ENCODE measurements at regions not wholly inside any gene's neighbourhood (a gene's known extent, or its start where the extent isn't known, plus 50 kb on each side); places are given as distances from the start of the nearest gene placed in this dataset.

GRCh38 chr13:64488731-64489130 lies 2741.4 kb downstream of the PCDH9 start (continued):
- TF ChIP-seq SKIL (IDR thresholded peaks at IDR 0.05; ENCODE audit: low read depth, poor library complexity, severe bottlenecking) (no peak), MYB (IDR thresholded peaks at IDR 0.05; ENCODE audit: borderline replicate concordance, low read depth, low read length) (no peak)

GRCh38 chr13:64482373-64482772 lies 2747.8 kb downstream of the PCDH9 start:
- intact Hi-C loops (cut with micrococcal nuclease; ENCODE audit: unreplicated experiment) (no loop called here), in situ Hi-C loops (cut with MboI) (no loop called here)
- SMC1A ChIA-PET (ENCODE audit: uncharacterized antibody, unreplicated experiment) = interaction anchor here (0.6 kb wide), 1 partner anchor 70 kb away, joined by 4 read pairs; no protein-coding TSS in a partner anchor
- Histone ChIP-seq H3K79me2 (ENCODE audit: control insufficient read depth, insufficient read depth, low read length) (no peaks in the 10 kb centered on the region), H3K27ac (ENCODE audit: control insufficient read depth, insufficient read depth) (no peak overlapping the region), H3K27me3 (replicated peaks in 1 of 2; ENCODE audit: control insufficient read depth in 2 of 2, insufficient read depth in 2 of 2, low read length in 1 of 2) (no peaks in the 10 kb centered on the region), H3K36me3 (ENCODE audit: control insufficient read depth in 2 of 2, insufficient read depth in 2 of 2, low read length in 1 of 2) (no peaks in the 10 kb centered on the region), H2AFZ (ENCODE audit: control insufficient read depth, low read depth, low read length) (no peak overlapping the region), H3K9me3 (replicated peaks; ENCODE audit: control insufficient read depth, insufficient read depth, low read length) (no peaks in the 10 kb centered on the region), H3K4me2 (ENCODE audit: control insufficient read depth, insufficient read depth) (no peak overlapping the region), H3K9ac (ENCODE audit: control insufficient read depth, insufficient read depth, low read length) (no peak overlapping the region), H3K4me1 (ENCODE audit: control insufficient read depth, insufficient read depth, low read length) (no peaks in the 10 kb centered on the region), H3K4me3 (no peak overlapping the region), H4K20me1 (ENCODE audit: control insufficient read depth, insufficient read depth) (no peaks in the 10 kb centered on the region)
- CTCF ChIA-PET = no interaction called here
- DNase-seq (ENCODE audit: low read depth, low spot score) = no peak
- WGBS (ENCODE audit: insufficient coverage, insufficient replicate concordance, low lambda C conversion rate, missing lambda C conversion rate) = 31% methylated on average over 3 of the region's 3 CpGs
- FAIRE-seq = no peak
- no peak for ATAC-seq
- POLR2A ChIA-PET = no interaction called here
- RAD21 ChIA-PET (ENCODE audit: unreplicated experiment) = no interaction called here
- no peak for TF ChIP-seq EZH2 (IDR thresholded peaks at IDR 0.05; ENCODE audit: borderline replicate concordance, control insufficient read depth, low read depth, low read length)
- no peak for TF ChIP-seq IKZF2 (IDR thresholded peaks at IDR 0.05)
- TF ChIP-seq POU2F2 (IDR thresholded peaks at IDR 0.05; ENCODE audit: borderline replicate concordance, low read depth, low read length) = no peak
- TF ChIP-seq PAX5 (IDR thresholded peaks at IDR 0.05; ENCODE audit: borderline replicate concordance, low read depth, low read length) = no peak
- TF ChIP-seq ATF3 (IDR thresholded peaks at IDR 0.05; ENCODE audit: borderline replicate concordance, extremely low read depth, low read depth, low read length) = no peak
- no peak for TF ChIP-seq ATF7 (IDR thresholded peaks at IDR 0.05; ENCODE audit: low read depth)
- TF ChIP-seq SREBF2 (IDR thresholded peaks at IDR 0.05; ENCODE audit: low read length) = no peak
- TF ChIP-seq STAT1 (conservative IDR thresholded peaks at IDR 0.05) = no peak
- TF ChIP-seq MAX (IDR thresholded peaks at IDR 0.05; ENCODE audit: low read depth, low read length) = no peak
- no TSS peak for BruUV-seq (replicated peaks)
